GM12891 (cell line): ENCODE measurements at regions not wholly inside any gene's neighbourhood (a gene's known extent, or its start where the extent isn't known, plus 50 kb on each side); places are given as distances from the start of the nearest gene placed in this dataset.

Source experiments
- POLR2A ChIP-seq: IDR thresholded peaks from 2 replicates; pipeline ENCODE4 v1.6.1; 2011; ENCODE audit warnings: low read depth, low read length, control low read depth
- POLR2AphosphoS5 ChIP-seq: IDR thresholded peaks from 2 replicates; pipeline ENCODE4 v1.6.1; 2011; ENCODE audit warnings: low read depth, low read length, control low read depth
- TAF1 ChIP-seq: IDR thresholded peaks from 2 replicates; pipeline ENCODE4 v1.6.1; 2011; ENCODE audit warnings: low read depth, low read length, control low read depth

GRCh38 chr2:241968417-241968816 lies 98.9 kb downstream of the RTP5 start:
- TF ChIP-seq POLR2AphosphoS5, result no peak
- no peak for TF ChIP-seq POLR2A
- no peak for TF ChIP-seq TAF1
